ENCODE measurements at regions not wholly inside any gene's neighbourhood (a gene's known extent, or its start where the extent isn't known, plus 50 kb on each side); places are given as distances from the start of the nearest gene placed in this dataset.
"Not testable (repeated sequence)": the region's sequence is repeated elsewhere in the genome, so short reads cannot be mapped to it uniquely, and the experiment has no call there.

DNA sequence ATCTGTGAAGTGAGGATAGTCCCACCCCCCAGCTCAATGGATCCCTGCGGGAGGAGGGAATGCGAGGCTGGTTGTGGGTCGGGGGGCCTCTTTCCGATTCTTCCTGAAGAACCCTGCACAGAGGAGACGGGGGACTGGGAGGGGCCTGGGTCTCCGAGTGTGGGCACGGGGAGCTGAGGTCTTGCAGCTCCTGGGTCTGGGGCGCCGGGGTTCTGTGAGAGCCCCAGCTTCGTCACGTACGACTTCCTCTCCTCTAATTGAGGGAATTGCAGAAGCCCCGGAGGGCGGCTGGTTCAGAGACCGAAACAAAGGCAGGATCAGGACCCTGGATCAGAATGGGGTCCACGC is 66.6 kb downstream of the DIO3 start:
- Histone ChIP-seq H3K4me1 (ENCODE audit: control insufficient read depth, low read depth, low read length) (no peaks in the 10 kb centered on the region), H3K4me3 (ENCODE audit: low read length) (no peak overlapping the region), H3K36me3 (ENCODE audit: control insufficient read depth, low read depth, low read length) (no peaks in the 10 kb centered on the region), H3K27ac (ENCODE audit: low read length) (no peak overlapping the region), H3K27me3 (ENCODE audit: control insufficient read depth, insufficient read depth, low read length) (peaks cover 14% of the 10 kb centered on the region), H3K9ac (ENCODE audit: low read length) (no peak overlapping the region), H3K9me3 (ENCODE audit: control insufficient read depth, low read depth, low read length) (no peaks in the 10 kb centered on the region)

DNA sequence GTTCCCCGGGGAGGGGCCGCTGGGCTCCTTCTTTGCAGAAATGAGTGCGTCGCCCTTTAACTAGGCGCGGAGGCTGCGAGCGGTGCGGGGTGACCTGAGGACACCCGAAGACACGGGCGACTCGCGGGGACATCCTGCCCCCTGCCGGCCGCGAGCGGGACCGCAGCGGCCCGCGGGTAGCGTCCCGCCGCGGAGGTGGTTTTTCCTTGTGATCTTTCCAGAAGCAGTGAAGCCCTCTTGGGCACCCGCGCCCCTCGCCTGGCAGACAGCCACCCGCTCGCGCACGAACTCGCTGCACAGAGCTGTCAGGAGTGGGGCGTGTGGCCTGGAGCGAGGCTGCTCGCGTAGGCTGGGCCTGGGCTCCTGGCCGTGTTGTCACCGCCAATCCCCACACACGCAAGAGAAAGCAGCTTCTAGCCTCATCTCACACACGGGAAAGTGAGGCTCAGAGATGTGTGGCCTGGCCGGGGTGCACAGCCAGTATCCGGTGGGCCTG is 67.2 kb downstream of the DIO3 start:
- Histone ChIP-seq H3K27me3 (ENCODE audit: control insufficient read depth, insufficient read depth, low read length) (peaks cover 14% of the 10 kb centered on the region), H3K27ac (ENCODE audit: low read length) (no peak overlapping the region), H3K9me3 (ENCODE audit: control insufficient read depth, low read depth, low read length) (no peaks in the 10 kb centered on the region), H3K36me3 (ENCODE audit: control insufficient read depth, low read depth, low read length) (no peaks in the 10 kb centered on the region), H3K4me1 (ENCODE audit: control insufficient read depth, low read depth, low read length) (no peaks in the 10 kb centered on the region), H3K9ac (ENCODE audit: low read length) (no peak overlapping the region), H3K4me3 (ENCODE audit: low read length) (no peak overlapping the region)

DNA sequence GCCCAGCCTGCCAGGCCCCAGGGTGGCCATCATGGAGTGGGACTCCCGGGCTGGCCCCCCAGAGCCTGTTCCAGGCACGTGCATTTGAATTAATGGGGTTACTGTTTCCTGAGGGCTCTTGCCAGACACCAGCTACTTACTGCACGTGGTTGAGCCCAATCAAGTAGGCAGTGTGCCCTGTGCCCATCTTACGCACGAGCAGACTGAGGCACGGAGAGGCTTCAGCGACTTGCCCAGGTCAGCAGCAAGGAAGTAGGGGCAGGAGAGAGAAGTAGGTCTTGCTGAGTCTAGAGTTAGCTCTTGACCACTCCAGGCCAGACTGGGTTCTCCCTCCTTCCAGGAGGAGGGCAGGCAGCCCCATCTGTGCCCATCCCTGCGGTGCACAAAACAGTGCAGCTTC is 67.7 kb downstream of the DIO3 start:
- no peak overlapping the region for H3K27ac ChIP-seq (ENCODE audit: low read length)
- H3K9ac ChIP-seq (ENCODE audit: low read length): no peak overlapping the region
- H3K9me3 ChIP-seq (ENCODE audit: control insufficient read depth, low read depth, low read length): no peaks in the 10 kb centered on the region
- H3K36me3 ChIP-seq (ENCODE audit: control insufficient read depth, low read depth, low read length): no peaks in the 10 kb centered on the region
- no peaks in the 10 kb centered on the region for H3K4me1 ChIP-seq (ENCODE audit: control insufficient read depth, low read depth, low read length)
- peaks cover 14% of the 10 kb centered on the region for H3K27me3 ChIP-seq (ENCODE audit: control insufficient read depth, insufficient read depth, low read length)
- no peak overlapping the region for H3K4me3 ChIP-seq (ENCODE audit: low read length)

DNA sequence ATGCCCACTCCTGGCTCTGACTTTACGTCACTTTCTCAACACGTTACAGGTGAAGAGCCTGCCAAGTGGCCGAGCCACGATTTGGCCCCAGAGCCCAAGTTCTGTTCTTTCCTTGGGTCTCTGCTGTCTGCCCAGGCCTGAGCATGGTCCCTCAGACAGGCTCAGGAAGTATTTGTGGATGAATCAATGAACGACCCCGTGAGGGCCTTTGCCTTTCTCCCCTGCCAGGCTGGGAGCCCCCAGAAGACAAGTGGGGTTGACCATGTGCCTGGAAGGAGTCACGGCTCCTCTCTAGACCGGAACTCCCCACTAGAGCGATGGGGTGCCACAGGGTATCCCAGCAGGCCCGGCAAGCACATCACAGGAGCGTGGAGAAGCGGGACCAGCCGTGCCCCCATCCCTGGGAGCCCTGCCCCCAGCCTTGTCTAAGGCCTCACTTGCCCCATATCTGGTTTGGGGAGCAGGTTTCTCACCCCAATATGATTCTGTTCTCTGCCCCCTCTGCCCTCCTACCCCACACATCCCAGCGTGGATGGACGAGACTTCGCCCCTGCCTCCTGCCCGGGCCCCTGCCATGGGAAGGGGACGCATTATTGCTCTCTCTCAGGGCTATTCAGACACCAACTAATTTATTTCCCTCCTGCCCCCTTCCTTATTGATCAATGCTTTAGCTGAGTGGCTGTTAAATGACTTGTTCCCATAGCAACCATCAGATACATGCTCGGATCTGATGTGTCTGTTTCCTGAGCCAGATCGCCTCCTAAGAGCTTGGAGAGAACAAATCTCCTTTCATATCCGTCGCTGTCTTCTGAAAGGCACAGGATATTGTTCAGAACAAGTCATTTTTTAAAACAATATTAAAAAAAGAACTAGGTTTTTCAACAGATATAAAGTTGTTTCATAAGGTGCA is 69.0 kb downstream of the DIO3 start:
- peaks cover 14% of the 10 kb centered on the region for H3K27me3 ChIP-seq (ENCODE audit: control insufficient read depth, insufficient read depth, low read length)

DNA sequence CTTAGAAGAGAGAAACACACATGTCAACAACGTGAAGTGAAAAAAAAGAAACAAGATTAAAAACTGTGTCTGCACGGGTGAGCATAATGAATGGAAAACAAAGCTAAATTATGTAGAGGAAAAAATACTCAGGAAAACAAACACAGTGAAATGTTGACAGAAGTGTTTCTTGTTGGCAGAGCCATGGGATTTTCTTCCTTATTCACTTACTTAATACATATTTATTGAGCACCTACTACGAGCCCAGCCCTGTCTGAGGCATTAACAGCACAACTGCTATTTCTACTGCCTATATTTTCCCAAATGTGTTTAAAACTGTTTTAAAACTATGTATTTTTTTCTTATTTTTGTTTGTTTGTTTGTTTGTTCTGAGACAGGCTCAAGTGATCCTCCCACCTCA is 69.9 kb downstream of the DIO3 start:
- no peaks in the 10 kb centered on the region for H3K4me1 ChIP-seq (ENCODE audit: control insufficient read depth, low read depth, low read length)
- H3K9ac ChIP-seq (ENCODE audit: low read length): no peak overlapping the region
- H3K9me3 ChIP-seq (ENCODE audit: control insufficient read depth, low read depth, low read length): no peaks in the 10 kb centered on the region
- peaks cover 14% of the 10 kb centered on the region for H3K27me3 ChIP-seq (ENCODE audit: control insufficient read depth, insufficient read depth, low read length)
- H3K27ac ChIP-seq (ENCODE audit: low read length): no peak overlapping the region
- no peak overlapping the region for H3K4me3 ChIP-seq (ENCODE audit: low read length)
- no peaks in the 10 kb centered on the region for H3K36me3 ChIP-seq (ENCODE audit: control insufficient read depth, low read depth, low read length)

More for the DNA sequence above, 69.0 kb downstream of the DIO3 start:
- no peak overlapping the region for H3K4me3 ChIP-seq (ENCODE audit: low read length)
- H3K36me3 ChIP-seq (ENCODE audit: control insufficient read depth, low read depth, low read length): no peaks in the 10 kb centered on the region
- no peak overlapping the region for H3K9ac ChIP-seq (ENCODE audit: low read length)
- H3K27ac ChIP-seq (ENCODE audit: low read length): no peak overlapping the region
- no peaks in the 10 kb centered on the region for H3K4me1 ChIP-seq (ENCODE audit: control insufficient read depth, low read depth, low read length)
- H3K9me3 ChIP-seq (ENCODE audit: control insufficient read depth, low read depth, low read length): no peaks in the 10 kb centered on the region

DNA sequence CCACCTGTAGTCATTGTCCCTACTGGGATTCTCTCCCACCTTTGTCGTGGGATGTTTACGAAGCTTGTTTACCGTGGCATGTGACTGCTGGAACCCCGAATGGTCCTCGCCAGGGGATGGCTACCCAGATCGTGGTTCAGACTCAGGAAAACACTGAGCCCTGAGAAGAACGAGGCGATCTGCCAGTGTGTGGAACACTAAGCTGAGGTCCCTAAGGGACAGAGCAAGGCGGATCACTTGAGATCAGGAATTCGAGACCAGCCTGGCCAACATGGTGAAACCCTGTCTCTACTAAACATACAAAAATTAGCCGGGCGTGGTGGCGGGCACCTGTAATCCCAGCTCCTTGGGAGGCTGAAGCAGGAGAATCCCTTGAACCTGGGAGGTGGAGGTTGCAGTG is 70.7 kb downstream of the DIO3 start:
- H3K27ac ChIP-seq (ENCODE audit: low read length); H3K36me3 ChIP-seq (ENCODE audit: control insufficient read depth, low read depth, low read length); H3K4me1 ChIP-seq (ENCODE audit: control insufficient read depth, low read depth, low read length); H3K9ac ChIP-seq (ENCODE audit: low read length); H3K4me3 ChIP-seq (ENCODE audit: low read length); H3K9me3 ChIP-seq (ENCODE audit: control insufficient read depth, low read depth, low read length): not testable (repeated sequence)
- H3K27me3 ChIP-seq (ENCODE audit: control insufficient read depth, insufficient read depth, low read length): peaks cover 14% of the 10 kb centered on the region

DNA sequence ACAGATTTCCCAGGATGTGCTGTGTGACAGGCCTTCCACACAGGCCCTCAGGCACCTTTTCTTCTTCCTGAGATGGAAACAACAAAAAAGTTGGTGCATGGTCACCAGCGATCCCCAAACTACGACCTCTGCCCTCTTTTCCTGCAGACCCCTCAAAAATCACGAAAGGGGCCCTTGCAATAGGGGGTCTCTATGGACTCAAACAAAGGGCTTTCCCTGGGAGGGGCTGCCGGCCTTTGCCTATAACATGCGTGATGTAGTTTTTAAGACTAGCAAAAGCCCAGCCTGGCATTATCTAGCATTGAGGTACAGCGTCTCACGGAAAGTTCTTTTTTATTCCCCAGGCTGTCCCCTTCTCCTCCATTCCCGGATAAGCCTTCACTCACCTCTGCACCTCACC is 71.2 kb downstream of the DIO3 start:
- H3K27me3 ChIP-seq (ENCODE audit: control insufficient read depth, insufficient read depth, low read length): peaks cover 14% of the 10 kb centered on the region
- no peak overlapping the region for H3K9ac ChIP-seq (ENCODE audit: low read length)
- no peaks in the 10 kb centered on the region for H3K4me1 ChIP-seq (ENCODE audit: control insufficient read depth, low read depth, low read length)
- H3K4me3 ChIP-seq (ENCODE audit: low read length): no peak overlapping the region
- H3K27ac ChIP-seq (ENCODE audit: low read length): no peak overlapping the region
- no peaks in the 10 kb centered on the region for H3K36me3 ChIP-seq (ENCODE audit: control insufficient read depth, low read depth, low read length)
- no peaks in the 10 kb centered on the region for H3K9me3 ChIP-seq (ENCODE audit: control insufficient read depth, low read depth, low read length)

DNA sequence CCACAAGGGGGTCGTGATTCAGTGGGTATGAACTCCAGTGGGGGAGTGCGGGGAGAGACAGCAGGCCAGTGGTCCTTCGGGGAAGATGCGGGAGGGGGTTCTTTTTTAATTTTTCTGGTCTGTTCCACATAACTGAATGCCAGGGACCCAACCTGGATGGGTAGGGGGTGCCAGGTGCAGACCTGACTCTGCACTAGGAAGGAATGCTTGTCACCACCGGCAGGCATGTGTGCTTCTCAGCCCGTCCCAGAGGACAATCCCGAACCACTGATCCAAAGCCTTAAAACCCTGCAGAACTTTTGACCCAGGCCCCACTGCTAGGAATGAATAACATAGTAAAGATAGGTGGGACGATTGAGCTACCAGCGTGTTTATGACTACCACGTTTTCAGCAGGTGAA is 72.0 kb downstream of the DIO3 start:
- Histone ChIP-seq H3K9ac (ENCODE audit: low read length) (no peak overlapping the region), H3K27ac (ENCODE audit: low read length) (no peak overlapping the region), H3K27me3 (ENCODE audit: control insufficient read depth, insufficient read depth, low read length) (peaks cover 14% of the 10 kb centered on the region), H3K4me3 (ENCODE audit: low read length) (no peak overlapping the region), H3K36me3 (ENCODE audit: control insufficient read depth, low read depth, low read length) (no peaks in the 10 kb centered on the region), H3K4me1 (ENCODE audit: control insufficient read depth, low read depth, low read length) (no peaks in the 10 kb centered on the region), H3K9me3 (ENCODE audit: control insufficient read depth, low read depth, low read length) (no peaks in the 10 kb centered on the region)

DNA sequence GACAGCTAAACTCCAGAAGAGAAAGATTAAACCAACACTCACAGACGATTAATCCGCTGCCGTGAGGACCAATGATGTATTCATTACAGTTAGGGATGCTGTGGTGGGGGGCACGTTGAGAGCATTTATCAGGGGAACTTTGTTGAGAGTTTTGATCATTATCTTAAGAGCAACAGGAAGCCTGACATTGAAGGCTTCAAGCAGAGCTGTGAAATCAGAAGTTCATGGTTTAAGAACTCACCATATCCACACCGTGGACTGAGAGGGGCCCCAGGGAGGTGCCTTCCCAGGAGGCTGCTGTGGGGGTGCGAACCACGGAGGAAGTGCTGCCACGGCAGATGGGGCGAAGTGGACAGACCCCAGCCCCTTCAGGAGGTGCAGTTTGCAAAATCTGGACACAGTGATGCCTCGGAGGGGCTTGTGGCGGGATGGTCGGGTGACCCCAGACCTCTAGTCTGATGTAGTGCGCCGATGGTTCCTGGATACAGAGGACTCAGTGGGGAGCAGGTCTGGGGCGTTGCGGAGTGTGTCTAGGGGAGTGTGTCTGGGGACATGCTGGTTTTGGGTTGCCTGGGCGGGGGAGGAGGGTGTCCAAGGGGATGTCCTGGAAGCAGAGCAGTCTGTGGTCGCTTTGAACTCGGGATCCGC is 73.0 kb downstream of the DIO3 start:
- H3K4me1 ChIP-seq (ENCODE audit: control insufficient read depth, low read depth, low read length): no peaks in the 10 kb centered on the region
- H3K27ac ChIP-seq (ENCODE audit: low read length): no peak overlapping the region
- H3K36me3 ChIP-seq (ENCODE audit: control insufficient read depth, low read depth, low read length): no peaks in the 10 kb centered on the region
- no peak overlapping the region for H3K4me3 ChIP-seq (ENCODE audit: low read length)
- H3K9ac ChIP-seq (ENCODE audit: low read length): no peak overlapping the region
- peaks cover 5% of the 10 kb centered on the region for H3K27me3 ChIP-seq (ENCODE audit: control insufficient read depth, insufficient read depth, low read length)
- H3K9me3 ChIP-seq (ENCODE audit: control insufficient read depth, low read depth, low read length): no peaks in the 10 kb centered on the region

DNA sequence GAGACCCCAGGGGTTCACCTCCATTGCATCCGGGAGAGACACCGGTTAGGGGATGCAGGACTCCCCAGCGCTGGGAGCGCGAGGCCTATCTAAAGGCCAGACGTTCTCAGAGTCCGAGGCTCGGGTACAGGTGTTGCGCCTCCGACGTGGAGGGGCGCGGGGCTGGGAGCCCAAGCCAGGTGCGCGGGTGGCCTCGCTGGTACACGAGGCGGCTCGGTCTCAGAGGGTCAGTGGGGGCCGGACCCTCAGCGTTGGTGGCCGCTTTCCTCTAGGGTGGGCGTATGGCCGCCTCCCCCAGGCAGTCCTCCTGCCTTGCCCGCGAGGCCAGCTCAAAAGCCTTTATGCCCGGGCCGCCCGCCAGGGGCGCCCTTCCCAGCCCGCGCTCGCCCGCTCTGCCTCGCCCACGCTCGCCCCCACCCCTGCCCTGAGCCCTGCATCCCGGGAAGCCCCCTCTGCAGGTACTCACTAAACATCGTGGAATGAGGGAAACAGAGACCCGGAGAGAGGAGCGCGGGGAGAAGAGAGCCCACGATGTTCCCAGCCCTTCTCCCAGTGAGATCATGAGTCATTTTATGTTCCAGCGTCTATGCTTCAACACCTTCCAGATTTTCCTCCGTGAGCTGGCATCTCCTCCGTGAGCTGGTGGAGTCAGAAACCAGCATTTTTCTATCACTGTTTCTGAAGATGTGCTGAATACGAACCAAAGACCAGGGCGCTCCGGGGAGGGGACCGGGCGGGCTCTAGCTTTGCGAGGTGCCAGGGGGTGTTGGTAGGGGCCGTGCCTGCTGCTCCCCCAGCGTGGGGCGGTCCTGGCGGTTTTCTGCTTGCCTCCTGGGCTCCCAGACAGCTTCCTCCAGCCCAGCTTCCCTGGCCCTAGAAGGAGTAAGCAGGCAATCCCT is 73.8 kb downstream of the DIO3 start:
- Histone ChIP-seq H3K36me3 (ENCODE audit: control insufficient read depth, low read depth, low read length) (no peaks in the 10 kb centered on the region), H3K27me3 (ENCODE audit: control insufficient read depth, insufficient read depth, low read length) (no peaks in the 10 kb centered on the region), H3K9ac (ENCODE audit: low read length) (no peak overlapping the region), H3K27ac (ENCODE audit: low read length) (no peak overlapping the region), H3K4me3 (ENCODE audit: low read length) (no peak overlapping the region), H3K4me1 (ENCODE audit: control insufficient read depth, low read depth, low read length) (no peaks in the 10 kb centered on the region), H3K9me3 (ENCODE audit: control insufficient read depth, low read depth, low read length) (no peaks in the 10 kb centered on the region)

DNA sequence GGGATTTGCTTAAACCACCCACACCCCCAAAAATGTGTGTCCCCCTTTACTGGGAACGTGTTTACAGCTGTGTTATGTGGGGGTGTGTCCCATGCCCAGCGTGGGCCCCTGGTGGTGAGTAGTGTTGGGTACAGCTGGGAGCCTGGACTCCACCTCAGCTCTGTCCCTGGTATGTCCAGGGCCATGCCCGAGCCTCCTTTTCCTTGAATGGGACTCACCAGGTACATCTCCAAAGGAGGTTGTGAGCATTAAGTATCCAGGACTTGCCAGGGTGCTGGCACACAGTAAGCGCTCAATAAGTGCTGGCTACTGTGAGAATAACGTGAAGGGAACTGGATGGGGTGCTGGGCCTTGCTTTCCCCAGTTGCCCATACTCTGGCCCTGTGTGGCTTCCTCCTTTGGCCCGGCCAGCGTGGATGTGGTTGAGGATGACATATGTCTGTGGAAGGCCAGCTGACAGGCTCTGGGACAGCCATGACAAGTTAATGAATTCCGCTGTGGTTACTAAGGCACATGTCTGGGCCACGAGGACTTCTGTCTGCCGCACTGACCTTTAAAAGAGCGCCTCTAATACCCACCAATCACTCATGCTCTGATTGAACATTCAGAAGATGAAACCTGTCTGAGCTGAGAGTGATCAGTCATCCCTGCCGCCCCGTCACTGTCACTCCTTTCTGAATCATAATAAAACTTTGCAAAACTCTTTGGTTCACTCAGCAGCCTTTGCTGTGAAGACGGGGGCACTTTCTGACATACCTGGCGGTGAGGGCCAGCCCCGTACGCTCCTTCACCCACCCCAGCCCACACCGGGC is 74.7 kb downstream of the DIO3 start:
- Histone ChIP-seq H3K4me3 (ENCODE audit: low read length) (no peak overlapping the region), H3K9ac (ENCODE audit: low read length) (no peak overlapping the region), H3K9me3 (ENCODE audit: control insufficient read depth, low read depth, low read length) (no peaks in the 10 kb centered on the region), H3K4me1 (ENCODE audit: control insufficient read depth, low read depth, low read length) (no peaks in the 10 kb centered on the region), H3K27me3 (ENCODE audit: control insufficient read depth, insufficient read depth, low read length) (no peaks in the 10 kb centered on the region), H3K27ac (ENCODE audit: low read length) (no peak overlapping the region), H3K36me3 (ENCODE audit: control insufficient read depth, low read depth, low read length) (no peaks in the 10 kb centered on the region)

Data from iPS-18a (cell line).